ENCODE measurements at regions not wholly inside any gene's neighbourhood (a gene's known extent, or its start where the extent isn't known, plus 50 kb on each side); places are given as distances from the start of the nearest gene placed in this dataset.

DNA sequence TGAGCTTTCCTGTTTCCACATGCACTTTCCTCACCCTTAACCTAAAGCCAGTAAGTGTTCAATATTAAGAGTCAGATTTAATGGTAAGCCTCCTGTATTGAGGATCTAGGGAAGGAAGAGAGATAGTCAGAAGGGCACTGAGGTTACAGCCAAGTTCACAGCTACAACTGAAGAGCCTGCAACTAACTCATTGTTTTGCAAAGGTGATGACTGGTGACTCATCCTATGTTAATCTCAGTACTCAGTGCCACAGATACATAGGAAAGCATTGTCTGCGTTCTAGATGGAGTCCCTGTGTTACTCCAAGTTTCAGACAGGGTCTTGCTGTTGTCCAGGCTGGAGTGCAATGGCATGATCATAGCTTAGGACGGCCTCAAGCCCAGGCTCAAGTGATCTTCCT is 157.0 kb upstream of the RBM19 start:
- TF ChIP-seq CTCF (conservative IDR thresholded peaks at IDR 0.05; ENCODE audit: low read length) (no peak), EZH2phosphoT487 (IDR thresholded peaks at IDR 0.05; ENCODE audit: borderline replicate concordance, low read depth, low read length) (no peak)

Measured in OCI-LY7 (cell line).